ENCODE measurements at regions not wholly inside any gene's neighbourhood (a gene's known extent, or its start where the extent isn't known, plus 50 kb on each side); places are given as distances from the start of the nearest gene placed in this dataset.

DNA sequence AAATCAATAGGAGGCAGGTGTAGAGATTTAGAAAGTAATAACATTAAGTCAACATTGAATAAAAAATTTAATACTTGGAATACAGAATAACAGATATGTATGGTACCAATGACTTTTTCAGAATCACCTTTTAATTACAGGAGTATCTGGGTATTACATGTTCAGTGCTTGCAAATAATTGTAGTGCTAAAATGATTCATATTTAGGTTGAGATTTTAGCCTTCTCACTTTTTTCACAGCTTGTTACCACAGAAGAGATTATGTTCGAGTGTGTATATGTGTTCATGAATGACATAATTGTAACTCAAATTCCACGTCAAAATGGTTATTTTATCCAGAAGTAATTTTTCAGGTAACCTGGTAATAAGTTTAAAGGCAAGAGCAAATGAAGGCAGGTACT is 187.9 kb upstream of the TBL1XR1 start:
- no peaks in the 10 kb centered on the region; the same call in 1 of the 2 replicates for H3K36me3 Mint-ChIP-seq
- no peak for ATAC-seq

More for the DNA sequence above, 187.9 kb upstream of the TBL1XR1 start:
- no peaks in the 10 kb centered on the region for H3K27me3 Mint-ChIP-seq (ENCODE audit: low read depth)
- H3K4me1 Mint-ChIP-seq: peaks cover 12% of the 10 kb centered on the region
- ChIA-PET CTCF (no interaction called here), POLR2A (no interaction called here)
- H3K9me3 Mint-ChIP-seq: peaks cover 7% of the 10 kb centered on the region; the same call in 1 of the 2 replicates
- TF ChIP-seq, protein P1, sequence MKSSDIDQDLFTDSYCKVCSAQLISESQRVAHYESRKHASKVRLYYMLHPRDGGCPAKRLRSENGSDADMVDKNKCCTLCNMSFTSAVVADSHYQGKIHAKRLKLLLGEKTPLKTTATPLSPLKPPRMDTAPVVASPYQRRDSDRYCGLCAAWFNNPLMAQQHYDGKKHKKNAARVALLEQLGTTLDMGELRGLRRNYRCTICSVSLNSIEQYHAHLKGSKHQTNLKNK (CRISPR knock-in tag; IDR thresholded peaks at IDR 0.05): no peak
- TF ChIP-seq ZSCAN18 (CRISPR knock-in tag; IDR thresholded peaks at IDR 0.05) (no peak), SOX15 (CRISPR knock-in tag; IDR thresholded peaks at IDR 0.05) (no peak), TEAD1 (CRISPR knock-in tag; IDR thresholded peaks at IDR 0.05) (no peak), ATF6 (CRISPR knock-in tag; IDR thresholded peaks at IDR 0.05) (no peak), FOXK1 (CRISPR knock-in tag; IDR thresholded peaks at IDR 0.05) (no peak), ZNF138 (CRISPR knock-in tag; conservative IDR thresholded peaks at IDR 0.05) (no peak), GTF2I (CRISPR knock-in tag; conservative IDR thresholded peaks at IDR 0.05) (no peak), ATF1 (CRISPR knock-in tag; IDR thresholded peaks at IDR 0.05) (no peak), ZNF219 (CRISPR knock-in tag; IDR thresholded peaks at IDR 0.05; ENCODE audit: borderline replicate concordance) (no peak), ZBTB21 (CRISPR knock-in tag; IDR thresholded peaks at IDR 0.05; ENCODE audit: borderline replicate concordance) (no peak), E2F4 (CRISPR knock-in tag; IDR thresholded peaks at IDR 0.05; ENCODE audit: borderline replicate concordance, low read depth) (no peak), ETV6 (CRISPR knock-in tag; IDR thresholded peaks at IDR 0.05) (no peak)
- TF ChIP-seq, protein P2, sequence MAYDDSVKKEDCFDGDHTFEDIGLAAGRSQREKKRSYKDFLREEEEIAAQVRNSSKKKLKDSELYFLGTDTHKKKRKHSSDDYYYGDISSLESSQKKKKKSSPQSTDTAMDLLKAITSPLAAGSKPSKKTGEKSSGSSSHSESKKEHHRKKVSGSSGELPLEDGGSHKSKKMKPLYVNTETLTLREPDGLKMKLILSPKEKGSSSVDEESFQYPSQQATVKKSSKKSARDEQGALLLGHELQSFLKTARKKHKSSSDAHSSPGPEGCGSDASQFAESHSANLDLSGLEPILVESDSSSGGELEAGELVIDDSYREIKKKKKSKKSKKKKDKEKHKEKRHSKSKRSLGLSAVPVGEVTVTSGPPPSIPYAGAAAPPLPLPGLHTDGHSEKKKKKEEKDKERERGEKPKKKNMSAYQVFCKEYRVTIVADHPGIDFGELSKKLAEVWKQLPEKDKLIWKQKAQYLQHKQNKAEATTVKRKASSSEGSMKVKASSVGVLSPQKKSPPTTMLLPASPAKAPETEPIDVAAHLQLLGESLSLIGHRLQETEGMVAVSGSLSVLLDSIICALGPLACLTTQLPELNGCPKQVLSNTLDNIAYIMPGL (CRISPR knock-in tag; IDR thresholded peaks at IDR 0.05): no peak
- TF ChIP-seq, protein P3, sequence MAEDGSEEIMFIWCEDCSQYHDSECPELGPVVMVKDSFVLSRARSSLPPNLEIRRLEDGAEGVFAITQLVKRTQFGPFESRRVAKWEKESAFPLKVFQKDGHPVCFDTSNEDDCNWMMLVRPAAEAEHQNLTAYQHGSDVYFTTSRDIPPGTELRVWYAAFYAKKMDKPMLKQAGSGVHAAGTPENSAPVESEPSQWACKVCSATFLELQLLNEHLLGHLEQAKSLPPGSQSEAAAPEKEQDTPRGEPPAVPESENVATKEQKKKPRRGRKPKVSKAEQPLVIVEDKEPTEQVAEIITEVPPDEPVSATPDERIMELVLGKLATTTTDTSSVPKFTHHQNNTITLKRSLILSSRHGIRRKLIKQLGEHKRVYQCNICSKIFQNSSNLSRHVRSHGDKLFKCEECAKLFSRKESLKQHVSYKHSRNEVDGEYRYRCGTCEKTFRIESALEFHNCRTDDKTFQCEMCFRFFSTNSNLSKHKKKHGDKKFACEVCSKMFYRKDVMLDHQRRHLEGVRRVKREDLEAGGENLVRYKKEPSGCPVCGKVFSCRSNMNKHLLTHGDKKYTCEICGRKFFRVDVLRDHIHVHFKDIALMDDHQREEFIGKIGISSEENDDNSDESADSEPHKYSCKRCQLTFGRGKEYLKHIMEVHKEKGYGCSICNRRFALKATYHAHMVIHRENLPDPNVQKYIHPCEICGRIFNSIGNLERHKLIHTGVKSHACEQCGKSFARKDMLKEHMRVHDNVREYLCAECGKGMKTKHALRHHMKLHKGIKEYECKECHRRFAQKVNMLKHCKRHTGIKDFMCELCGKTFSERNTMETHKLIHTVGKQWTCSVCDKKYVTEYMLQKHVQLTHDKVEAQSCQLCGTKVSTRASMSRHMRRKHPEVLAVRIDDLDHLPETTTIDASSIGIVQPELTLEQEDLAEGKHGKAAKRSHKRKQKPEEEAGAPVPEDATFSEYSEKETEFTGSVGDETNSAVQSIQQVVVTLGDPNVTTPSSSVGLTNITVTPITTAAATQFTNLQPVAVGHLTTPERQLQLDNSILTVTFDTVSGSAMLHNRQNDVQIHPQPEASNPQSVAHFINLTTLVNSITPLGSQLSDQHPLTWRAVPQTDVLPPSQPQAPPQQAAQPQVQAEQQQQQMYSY (CRISPR knock-in tag; IDR thresholded peaks at IDR 0.05): no peak
- TF ChIP-seq, protein P4, sequence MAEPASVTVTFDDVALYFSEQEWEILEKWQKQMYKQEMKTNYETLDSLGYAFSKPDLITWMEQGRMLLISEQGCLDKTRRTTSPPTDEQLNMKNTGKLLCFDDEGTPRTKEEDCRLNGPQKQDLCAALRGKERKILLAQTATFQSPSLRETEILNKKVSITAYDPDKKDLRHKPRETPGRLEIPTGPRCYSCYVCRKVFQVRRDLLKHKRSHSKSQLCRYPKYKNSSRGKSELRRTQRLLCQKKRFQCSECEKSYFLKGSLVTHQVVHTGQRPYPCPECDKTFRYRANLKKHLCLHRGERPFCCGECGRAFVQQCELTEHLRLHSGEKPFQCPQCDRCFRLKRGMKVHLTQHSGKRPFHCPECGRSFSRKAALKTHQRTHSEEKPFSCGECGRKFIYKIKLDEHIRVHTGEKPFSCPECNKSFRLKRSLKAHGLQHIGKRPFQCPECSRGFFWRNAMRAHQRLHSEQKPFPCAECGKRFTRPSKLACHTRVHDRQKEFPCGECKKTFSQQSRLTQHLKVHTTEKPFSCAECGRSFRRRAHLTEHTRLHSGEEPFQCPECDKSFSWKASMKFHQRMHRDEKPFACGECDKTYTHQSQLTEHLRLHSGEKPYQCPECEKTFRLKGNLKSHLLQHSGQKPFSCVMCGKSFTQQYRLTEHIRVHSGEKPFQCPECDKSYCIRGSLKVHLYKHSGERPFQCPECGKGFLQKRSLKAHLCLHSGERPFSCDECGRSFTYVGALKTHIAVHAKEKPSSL (CRISPR knock-in tag; conservative IDR thresholded peaks at IDR 0.05): no peak
- no peak overlapping the region for H3K4me3 Mint-ChIP-seq
- no peak for DNase-seq (ENCODE audit: low spot score)
- H3K27ac Mint-ChIP-seq: no peak overlapping the region; the same call in 1 of the 2 replicates
